NCI-H1048 (cell line): ENCODE measurements at regions not wholly inside any gene's neighbourhood (a gene's known extent, or its start where the extent isn't known, plus 50 kb on each side); places are given as distances from the start of the nearest gene placed in this dataset.

Source experiments
- DNase-seq: peaks from one replicate; lab custom pipeline; 2025; lab: John Stamatoyannopoulos, UW

- no peak for DNase-seq
Measured at GRCh38 chr5:54644226-54644625, 126.7 kb downstream of the SNX18 start.

DNA sequence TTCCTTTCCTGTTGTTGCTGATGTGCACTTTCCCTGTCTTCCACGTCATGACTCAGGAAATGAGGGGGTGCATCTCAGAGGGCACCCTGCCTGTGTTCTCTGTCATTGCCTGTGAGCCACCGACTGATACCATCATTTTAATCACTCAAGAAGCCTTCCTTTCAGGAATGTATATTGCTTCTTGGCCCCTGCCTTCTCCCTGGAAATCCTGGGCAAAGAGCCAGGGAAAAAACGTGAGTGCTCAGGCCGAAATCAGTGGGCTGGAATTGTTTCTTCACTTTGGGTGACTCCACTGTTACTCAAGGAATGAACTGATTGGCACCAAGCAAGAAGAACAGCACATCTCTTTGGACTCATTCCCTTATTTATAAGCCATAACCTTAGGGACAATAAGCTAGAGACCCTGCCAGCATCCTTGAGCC, 126.1 kb downstream of the SNX18 start:
- no peak for DNase-seq

DNA sequence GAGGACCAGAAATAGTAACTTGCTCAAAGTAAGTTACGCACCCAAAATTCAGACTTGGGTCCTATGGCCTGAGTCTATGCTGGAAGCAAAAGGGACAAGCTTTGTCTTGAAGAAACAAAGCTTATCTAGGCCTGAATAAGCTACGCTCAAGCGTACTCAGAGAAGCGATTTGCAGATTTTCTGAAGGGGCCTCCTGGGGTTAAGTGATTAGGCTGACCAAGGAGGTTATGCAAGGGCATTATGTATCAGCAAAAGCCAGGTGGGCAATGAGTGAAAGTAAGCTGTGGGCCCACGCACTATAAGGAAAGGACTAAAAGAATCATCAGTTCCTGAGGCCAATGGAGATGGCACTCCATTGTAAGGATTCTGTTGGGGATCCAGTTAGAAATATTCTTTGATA, 122.1 kb downstream of the SNX18 start:
- no peak for DNase-seq

DNA sequence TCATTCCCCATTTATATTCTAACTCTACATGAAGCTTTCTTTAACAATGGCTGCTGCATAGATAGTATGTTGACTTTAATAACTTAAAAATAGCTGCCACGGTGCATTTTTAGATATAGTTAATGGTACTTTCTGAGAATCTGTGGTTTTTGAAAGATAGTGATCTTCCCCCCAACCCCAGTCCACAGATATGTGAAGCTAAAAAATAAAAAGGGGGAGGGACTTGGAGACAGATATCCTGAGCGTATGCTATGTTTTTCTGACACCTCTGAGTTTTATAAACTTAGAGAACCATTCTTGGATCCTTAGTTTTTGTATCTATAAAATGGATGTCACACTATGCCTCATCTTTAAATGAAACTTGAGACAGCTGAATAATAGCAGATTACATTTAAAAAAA, 120.5 kb downstream of the SNX18 start:
- no peak for DNase-seq

DNA sequence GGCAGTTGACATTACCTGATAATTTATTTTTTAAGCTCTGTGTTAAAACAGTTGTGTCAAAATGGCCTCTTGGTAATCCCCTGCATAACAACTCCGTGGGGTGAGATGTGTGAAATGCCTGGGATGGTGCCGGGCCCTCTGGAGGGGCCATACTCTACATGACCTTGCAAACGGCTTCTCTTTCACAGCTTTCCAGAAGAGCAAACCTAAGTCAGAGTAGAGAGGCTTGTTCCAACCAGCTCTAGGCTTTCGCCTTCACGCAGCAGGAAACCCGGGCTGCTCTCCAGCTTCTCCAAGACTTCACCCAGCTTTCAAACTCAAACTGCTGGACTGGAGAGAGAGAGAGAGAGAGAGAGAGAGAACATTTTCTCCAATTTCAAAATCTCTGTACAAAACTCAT, 120.1 kb downstream of the SNX18 start:
- DNase-seq = no peak

DNA sequence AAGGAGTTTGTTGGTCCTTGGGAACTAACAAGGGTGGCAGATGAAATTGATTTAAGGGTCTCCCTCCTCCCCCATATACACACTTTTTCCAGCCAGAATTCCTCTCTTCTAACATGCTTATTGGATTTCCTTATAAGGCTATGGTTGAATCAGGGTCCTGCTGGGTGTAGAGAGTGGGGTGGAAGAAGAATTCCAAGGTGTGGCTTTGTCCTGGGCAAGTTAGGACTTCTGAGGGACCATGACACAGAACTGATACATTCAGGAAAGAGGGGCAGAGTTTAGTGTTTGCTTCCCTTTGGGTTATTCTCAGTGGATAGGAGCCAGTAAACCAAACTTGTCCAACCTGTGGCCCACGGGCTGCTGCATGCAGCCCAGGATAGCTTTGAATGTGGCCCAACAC, 116.5 kb downstream of the SNX18 start:
- DNase-seq = no peak

DNA sequence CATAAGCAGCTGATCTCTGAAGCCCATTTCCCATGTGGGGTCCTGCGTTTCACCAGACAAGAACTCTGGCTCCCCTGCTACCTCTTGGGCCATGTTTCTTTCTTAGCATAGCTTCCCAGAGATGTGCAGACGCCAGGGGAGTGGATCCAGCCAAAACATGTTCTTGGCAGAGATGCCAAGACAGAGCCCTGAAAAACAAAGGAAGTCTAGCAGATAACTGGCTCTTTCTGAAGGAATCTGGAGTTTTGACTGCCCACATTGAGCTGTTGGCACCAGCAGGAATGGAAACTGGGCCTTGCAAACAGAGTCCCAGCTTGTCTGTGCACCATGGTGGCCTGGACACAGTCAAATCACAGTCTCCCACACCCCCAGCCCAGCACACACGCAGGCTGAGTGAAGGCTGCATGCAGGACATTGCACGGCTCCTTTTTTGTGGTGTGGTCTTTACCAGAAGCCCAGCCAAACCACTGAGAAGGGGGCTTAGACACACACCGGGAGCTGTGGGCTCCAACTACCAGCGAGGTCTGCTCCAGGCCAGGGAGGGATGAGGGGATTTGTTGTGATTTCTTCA, 114.7 kb downstream of the SNX18 start:
- DNase-seq = no peak

DNA sequence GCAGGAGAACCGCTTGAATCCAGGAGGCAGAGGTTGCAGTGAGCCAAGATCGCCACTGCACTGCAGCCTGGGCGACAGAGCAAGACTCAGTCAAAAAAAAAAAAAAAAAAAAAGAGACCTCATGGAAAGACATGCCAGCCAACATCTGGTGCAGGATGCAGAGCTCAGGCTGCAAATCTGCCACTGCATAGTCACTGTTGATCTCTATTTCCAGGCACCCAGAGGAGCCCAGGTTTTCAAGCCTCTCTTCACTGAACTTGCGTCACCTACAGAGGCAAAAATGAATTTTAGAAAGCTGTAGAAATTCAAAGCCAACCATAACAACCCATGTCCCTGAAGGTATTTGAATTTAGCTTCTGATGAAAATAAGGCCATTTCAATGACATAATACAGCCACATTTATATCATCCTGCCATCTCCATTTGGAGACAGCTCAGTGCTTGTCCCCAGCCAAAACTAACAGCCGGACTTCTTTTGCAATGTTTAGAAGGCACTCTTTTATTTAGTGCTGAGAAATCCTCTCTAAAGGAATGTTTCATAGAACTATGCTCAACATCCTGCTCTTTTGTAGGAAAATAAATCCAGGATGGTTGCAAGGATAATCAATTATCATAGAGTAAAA, 113.3 kb downstream of the SNX18 start:
- no peak for DNase-seq

DNA sequence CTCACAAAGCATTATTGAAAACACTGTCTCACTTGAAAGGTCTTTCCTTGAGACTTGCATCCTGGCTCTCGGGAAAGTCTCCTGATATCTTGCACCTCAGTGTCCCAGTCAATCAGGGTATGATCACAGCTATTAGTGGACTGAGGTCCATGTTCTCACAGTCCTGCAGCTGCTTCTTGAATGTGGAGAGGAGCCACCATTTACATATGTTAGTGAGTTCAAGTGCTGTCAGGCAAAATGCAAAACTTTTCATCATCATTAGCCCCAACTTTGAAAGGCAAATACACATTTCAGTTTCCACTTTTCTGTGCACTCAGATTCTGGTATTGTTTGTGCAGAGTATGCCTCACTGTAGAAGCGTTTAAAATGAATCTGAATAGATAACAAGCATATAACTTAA, 111.6 kb downstream of the SNX18 start:
- no peak for DNase-seq

GRCh38 chr5:54628050-54628449, 110.5 kb downstream of the SNX18 start:
- DNase-seq = no peak

DNA sequence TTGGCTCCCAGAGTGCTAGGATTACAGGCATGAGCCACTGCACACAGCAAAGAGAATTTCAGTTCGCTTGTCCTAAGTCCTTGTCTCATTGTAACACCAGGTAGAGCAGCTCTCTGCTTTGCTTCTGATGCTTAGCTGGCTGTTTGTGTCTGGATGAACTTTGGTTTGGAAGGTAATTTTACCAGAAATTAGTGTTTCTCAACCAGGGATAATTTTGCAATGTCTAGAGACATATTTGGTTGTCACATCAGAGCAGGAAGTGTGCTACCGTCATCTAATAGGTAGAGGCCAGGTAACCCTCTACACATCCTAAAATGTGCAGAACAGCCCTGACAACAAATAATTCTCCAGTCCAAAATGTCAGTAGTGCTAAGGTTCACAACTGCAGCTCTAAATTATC, 108.8 kb downstream of the SNX18 start:
- DNase-seq = no peak

GRCh38 chr5:54624805-54625568, 107.4 kb downstream of the SNX18 start:
- DNase-seq = no peak

DNA sequence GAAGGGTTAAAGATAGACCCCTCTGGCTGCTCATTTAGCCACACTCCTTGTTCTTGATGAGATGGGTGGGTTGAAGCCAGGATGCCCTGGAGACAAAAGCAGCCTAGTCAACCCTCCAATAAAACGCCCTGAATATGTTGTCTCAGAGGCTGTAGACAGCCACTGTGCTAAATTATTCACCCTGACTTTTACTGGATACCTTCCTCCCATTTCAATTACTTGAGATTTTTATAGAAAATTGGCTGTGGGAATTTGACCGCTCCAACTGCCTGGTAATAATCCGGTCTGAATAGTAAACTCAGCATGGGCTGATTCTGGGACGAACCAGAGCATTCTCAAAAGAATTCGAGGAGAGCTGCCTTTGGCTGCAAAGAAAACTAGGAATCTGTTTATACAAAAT, 104.2 kb downstream of the SNX18 start:
- DNase-seq = no peak

GRCh38 chr5:54621048-54621447, 103.5 kb downstream of the SNX18 start:
- DNase-seq = no peak

DNA sequence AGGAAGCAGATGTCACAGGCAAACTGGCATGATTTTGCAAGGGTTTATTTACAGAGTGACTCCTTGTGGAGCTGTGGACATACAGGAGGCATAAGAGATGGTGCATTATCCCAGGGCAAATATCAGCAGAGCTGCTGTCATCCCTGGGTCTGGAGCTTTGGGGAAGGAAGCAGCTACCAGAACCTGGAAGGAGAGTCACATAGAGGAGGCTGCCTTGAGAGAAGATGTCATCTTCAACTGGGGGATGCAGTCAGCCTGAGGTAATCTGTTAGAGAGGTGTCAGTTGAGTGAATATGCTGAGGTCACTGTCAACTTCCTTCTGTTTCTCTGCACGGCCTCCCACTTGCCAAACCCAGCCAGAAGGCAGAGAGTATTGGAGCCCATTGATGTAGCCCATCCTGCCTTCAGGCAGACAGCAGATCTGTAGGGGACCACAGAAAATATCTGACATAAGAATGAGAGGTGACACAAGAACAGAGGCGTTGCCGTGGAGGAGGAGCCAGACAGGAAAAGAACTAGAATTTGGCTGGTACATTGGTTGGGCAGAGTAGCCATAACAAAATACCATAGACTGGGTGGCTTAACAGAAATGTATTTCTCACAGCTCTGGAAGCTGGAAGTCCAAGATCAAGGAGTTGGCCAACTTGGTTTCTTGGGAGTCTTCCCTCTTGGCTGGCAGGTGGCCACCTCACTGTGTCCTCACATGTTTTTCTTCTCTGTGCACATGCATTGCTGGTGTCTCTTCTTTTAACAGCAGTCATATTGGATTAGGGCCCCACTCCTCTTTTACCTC, 102.8 kb downstream of the SNX18 start:
- DNase-seq = no peak

DNA sequence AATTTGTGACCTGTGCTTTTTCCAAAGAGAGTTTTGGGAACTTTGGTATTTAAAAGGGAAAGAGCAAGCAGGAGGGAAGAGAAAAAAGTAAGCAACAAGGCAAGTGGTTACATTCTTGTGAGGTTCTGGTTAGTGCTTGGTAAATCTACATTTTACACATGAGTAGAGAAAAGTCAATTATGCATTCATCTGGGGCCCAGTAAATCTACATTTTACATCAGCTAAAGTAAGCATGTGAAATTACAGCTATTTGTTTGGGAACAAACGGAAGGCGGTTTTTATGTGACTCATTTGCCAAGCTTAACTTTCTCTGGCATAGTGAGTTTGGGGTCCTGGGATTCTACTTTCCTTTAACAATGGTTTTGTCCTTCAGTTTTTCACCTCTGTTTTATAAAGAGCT, 102.2 kb downstream of the SNX18 start:
- DNase-seq = no peak

DNA sequence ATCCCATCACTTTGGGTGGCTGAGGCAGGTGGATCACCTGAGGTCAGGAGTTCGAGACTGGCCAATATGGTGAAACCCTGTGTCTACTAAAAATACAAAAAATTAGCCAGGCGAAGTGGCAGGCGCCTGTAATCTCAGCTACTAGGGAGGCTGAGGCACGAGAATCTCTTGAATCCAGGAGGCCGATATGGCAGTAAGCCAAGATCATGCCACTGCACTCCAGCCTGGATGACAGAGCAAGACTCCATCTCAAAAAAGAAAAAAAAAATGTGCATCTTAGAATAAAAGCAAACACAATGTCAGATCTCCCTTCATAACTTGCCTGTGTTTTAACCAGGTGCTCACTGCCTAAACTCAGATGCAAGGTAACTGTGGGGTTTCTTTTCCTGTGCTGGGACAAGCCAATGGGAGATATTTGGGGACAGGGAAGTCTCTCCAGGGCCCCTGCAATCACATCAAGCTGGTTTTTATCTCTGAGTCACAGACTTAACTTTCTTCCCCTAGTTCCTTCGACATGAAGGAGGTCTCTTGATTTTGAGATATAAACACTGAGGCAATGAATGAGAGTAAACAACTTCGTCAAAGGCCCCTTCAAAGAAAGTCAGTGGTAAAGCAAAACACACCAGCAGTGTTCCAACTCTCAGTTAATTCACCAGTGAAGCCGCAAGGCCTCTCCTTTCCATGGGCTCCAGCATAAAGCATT, 99.1 kb downstream of the SNX18 start:
- no peak for DNase-seq

DNA sequence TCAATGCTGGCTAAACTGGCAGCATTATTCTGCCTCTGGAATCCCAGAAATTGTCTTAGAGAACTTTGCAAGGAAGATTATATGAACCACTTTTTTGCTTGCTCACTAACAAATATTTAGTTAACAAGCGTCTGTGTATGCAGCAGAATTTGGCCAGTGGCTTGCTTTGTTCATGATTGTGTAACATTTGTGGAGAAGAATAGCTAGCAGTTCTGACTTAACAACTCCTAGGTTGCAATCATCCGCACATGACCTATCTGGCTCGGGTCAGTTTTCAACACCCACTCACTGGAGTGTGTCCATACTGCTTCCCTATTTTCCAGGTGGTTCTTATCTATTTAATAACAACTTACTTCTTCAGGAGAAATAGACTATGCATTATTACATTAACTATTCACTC, 98.5 kb downstream of the SNX18 start:
- no peak for DNase-seq

DNA sequence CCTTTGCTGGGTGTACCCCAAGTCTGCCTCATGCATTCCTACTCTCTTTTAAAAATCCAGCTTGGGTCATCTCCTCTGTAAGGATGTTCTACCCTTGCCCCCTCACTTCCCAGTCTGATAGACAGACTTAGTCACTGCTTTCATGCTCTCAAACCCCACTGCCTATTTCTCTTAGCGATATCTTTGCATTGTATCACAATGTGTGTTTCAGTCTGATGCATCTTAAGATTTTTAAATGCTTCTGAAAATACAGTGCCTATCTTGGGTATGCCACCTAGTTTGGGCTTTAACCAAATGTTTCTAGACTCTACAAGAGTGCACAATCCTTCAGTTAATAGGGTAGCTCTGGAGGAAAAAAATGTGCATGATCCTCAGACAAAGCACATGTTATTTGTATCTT, 97.8 kb downstream of the SNX18 start:
- DNase-seq = no peak

GRCh38 chr5:54612711-54613110, 95.2 kb downstream of the SNX18 start:
- DNase-seq = no peak

- no peak for DNase-seq
Measured at GRCh38 chr5:54611290-54611951, 93.9 kb downstream of the SNX18 start.
